PC-3 (cell line): ENCODE measurements at regions not wholly inside any gene's neighbourhood (a gene's known extent, or its start where the extent isn't known, plus 50 kb on each side); places are given as distances from the start of the nearest gene placed in this dataset.

Source experiments
- ATAC-seq: fragments of 200-7000 bp; cut with Tn5 transposase; 2 replicates; pipeline ENCODE4 v1.9.1; 2020; ENCODE audit warnings: mild to moderate bottlenecking, moderate library complexity
- BruUV-seq: library from RNA; stranded (reverse); fragments of 400-500 nt; replicated peaks from 2 replicates; lab custom pipeline; 2021; lab: Mats Ljungman, UMichigan
- CTCF ChIA-PET: fragments of 300-600 bp; sonication (Branson Sonifier 250); formaldehyde crosslinking; loops from one replicate; lab custom pipeline; 2022; ENCODE audit warnings: antibody characterized with exemption; lab: Charles Lee
- POLR2A ChIA-PET: fragments of 300-600 bp; sonication (Branson Sonifier 250); formaldehyde crosslinking; loops from one replicate; lab custom pipeline; 2022; ENCODE audit warnings: antibody characterized with exemption; ENCODE audit not compliant: unreplicated experiment; lab: Charles Lee
- DNase-seq: peaks from one replicate; pipeline ENCODE4 v3.0.0-alpha.2; 2015
- H2AFZ ChIP-seq: fragments of 300-600 bp; sonication (generic); 2 replicates; pipeline ENCODE4 v1.6.0; 2016; ENCODE audit warnings: antibody characterized with exemption, low read length
- H3F3A ChIP-seq: fragments of 300-600 bp; sonication (generic); one replicate; pipeline ENCODE4 v1.6.0; 2017; ENCODE audit warnings: antibody characterized with exemption, low read length, control low read depth, mild to moderate bottlenecking; ENCODE audit not compliant: unreplicated experiment
- H3K27ac ChIP-seq: fragments of 300-600 bp; sonication (generic); 2 replicates; pipeline ENCODE4 v1.5.1; 2016; ENCODE audit warnings: mild to moderate bottlenecking, low read length
- H3K27me3 ChIP-seq: fragments of 300-600 bp; sonication (generic); 2 replicates; pipeline ENCODE4 v1.6.1; 2016; ENCODE audit warnings: low read length, mixed read lengths
- H3K36me3 ChIP-seq: fragments of 300-600 bp; sonication (generic); 2 replicates; pipeline ENCODE4 v1.6.1; 2016; ENCODE audit warnings: low read depth, mixed run types, low read length, mixed read lengths
- H3K4me1 ChIP-seq: fragments of 300-600 bp; sonication (generic); 2 replicates; pipeline ENCODE4 v1.5.1; 2016; ENCODE audit warnings: low read length; ENCODE audit not compliant: insufficient read depth
- H3K4me2 ChIP-seq: fragments of 300-600 bp; sonication (generic); 2 replicates; pipeline ENCODE4 v1.6.0; 2016; ENCODE audit warnings: low read length
- H3K4me3 ChIP-seq: fragments of 300-600 bp; sonication (generic); 2 replicates; pipeline ENCODE4 v1.5.1; 2016; ENCODE audit warnings: mild to moderate bottlenecking, low read length, mixed read lengths
- H3K79me2 ChIP-seq: fragments of 300-600 bp; sonication (generic); 2 replicates; pipeline ENCODE4 v1.6.1; 2017; ENCODE audit warnings: low read length, mixed read lengths
- H3K9ac ChIP-seq: fragments of 300-600 bp; sonication (generic); 2 replicates; pipeline ENCODE4 v1.6.0; 2016; ENCODE audit warnings: mild to moderate bottlenecking, low read length
- H3K9me2 ChIP-seq: fragments of 300-600 bp; sonication (generic); replicated peaks from 2 replicates; pipeline ENCODE4 v1.6.1; 2016; ENCODE audit warnings: mixed run types, low read length, mixed read lengths
- H3K9me3 ChIP-seq: fragments of 300-600 bp; sonication (generic); 2 replicates; pipeline ENCODE4 v1.6.1; 2016; ENCODE audit warnings: low read length, mixed read lengths
- H4K20me1 ChIP-seq: fragments of 300-600 bp; sonication (generic); 2 replicates; pipeline ENCODE4 v1.6.1; 2016; ENCODE audit warnings: low read length, mixed read lengths
- EZH2 ChIP-seq: fragments of 300-600 bp; sonication (generic); IDR thresholded peaks from one replicate; pipeline ENCODE4 v1.6.1; 2017; ENCODE audit warnings: antibody characterized with exemption, mild to moderate bottlenecking, low read length; ENCODE audit not compliant: unreplicated experiment
- EZH2phosphoT487 ChIP-seq: fragments of 300-600 bp; sonication (generic); IDR thresholded peaks from 2 replicates; pipeline ENCODE4 v1.6.1; 2018; ENCODE audit warnings: mild to moderate bottlenecking, antibody characterized with exemption, low read length, borderline replicate concordance
- intact Hi-C: fragments of 100-400 bp; cut with micrococcal nuclease; formaldehyde crosslinking; loops from 2 replicates; pipeline ENCODE4 v1.9.0; 2023
- TF ChIP-seq, protein P1 (sequence below): fragments of 300-600 bp; sonication (generic); conservative IDR thresholded peaks from 2 replicates; pipeline ENCODE4 v1.5.1; 2017; ENCODE audit warnings: antibody characterized with exemption, low read depth, mild to moderate bottlenecking, low read length

DNA sequence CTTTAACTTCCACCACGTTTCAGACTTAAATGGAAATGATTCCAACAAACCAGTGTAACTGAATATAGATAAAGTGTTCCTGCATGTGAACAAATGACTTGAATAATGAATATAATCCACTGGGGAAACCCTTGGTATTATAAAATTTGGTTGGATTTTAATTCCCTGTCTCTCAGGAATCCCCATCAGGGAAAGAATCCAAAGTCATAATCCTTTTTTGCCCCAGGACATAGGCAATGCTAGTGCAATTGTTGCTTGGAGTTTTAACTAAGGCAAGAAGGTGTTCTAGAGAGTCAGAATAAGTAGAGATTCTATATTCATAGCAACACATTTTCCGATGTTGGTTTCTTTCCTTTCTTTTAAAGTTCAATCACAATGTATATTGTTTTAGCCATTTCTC is 1169.4 kb downstream of the GALC start:
- Histone ChIP-seq H3K9me3 (no peaks in the 10 kb centered on the region), H3K79me2 (no peaks in the 10 kb centered on the region), H3K36me3 (no peaks in the 10 kb centered on the region), H2AFZ (no peak overlapping the region), H3K4me3 (no peak overlapping the region), H3K9me2 (no peaks in the 10 kb centered on the region), H3K27me3 (no peaks in the 10 kb centered on the region), H3F3A (no peaks in the 10 kb centered on the region), H3K4me2 (no peak overlapping the region), H3K27ac (no peak overlapping the region), H4K20me1 (no peaks in the 10 kb centered on the region), H3K9ac (no peak overlapping the region), H3K4me1 (no peaks in the 10 kb centered on the region)
- POLR2A ChIA-PET: no interaction called here
- BruUV-seq: no TSS peak
- no peak for ATAC-seq
- intact Hi-C loops: no loop called here
- DNase-seq: no peak
- TF ChIP-seq, protein P1, sequence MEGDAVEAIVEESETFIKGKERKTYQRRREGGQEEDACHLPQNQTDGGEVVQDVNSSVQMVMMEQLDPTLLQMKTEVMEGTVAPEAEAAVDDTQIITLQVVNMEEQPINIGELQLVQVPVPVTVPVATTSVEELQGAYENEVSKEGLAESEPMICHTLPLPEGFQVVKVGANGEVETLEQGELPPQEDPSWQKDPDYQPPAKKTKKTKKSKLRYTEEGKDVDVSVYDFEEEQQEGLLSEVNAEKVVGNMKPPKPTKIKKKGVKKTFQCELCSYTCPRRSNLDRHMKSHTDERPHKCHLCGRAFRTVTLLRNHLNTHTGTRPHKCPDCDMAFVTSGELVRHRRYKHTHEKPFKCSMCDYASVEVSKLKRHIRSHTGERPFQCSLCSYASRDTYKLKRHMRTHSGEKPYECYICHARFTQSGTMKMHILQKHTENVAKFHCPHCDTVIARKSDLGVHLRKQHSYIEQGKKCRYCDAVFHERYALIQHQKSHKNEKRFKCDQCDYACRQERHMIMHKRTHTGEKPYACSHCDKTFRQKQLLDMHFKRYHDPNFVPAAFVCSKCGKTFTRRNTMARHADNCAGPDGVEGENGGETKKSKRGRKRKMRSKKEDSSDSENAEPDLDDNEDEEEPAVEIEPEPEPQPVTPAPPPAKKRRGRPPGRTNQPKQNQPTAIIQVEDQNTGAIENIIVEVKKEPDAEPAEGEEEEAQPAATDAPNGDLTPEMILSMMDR: no peak
- TF ChIP-seq EZH2: no peak
- TF ChIP-seq EZH2phosphoT487: no peak
- CTCF ChIA-PET: no interaction called here

DNA sequence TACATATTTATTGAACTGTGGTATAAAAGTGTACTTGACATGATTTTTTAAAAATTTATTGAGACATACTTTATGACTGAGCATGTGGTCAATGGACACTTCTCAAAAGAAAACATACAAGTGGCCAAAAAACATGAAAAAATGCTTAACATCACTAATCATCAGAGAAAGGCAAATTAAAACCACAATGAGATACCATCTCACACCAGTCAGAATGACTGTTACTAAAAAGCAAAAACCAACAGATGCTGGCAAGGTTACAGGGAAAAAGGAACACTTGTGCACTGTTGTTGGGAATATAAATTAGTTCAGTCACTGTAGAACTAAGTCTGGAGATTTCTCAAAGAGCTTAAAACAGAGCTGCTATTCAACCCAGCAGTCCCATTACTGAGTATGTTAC is 1177.6 kb downstream of the GALC start:
- ChIA-PET CTCF (no interaction called here), POLR2A (no interaction called here)
- no TSS peak for BruUV-seq
- H4K20me1 ChIP-seq: no peaks in the 10 kb centered on the region
- H3K4me2 ChIP-seq: no peak overlapping the region
- no peak for DNase-seq
- H3K79me2 ChIP-seq: no peaks in the 10 kb centered on the region
- H3K4me1 ChIP-seq: no peaks in the 10 kb centered on the region
- no peak overlapping the region for H3K4me3 ChIP-seq
- TF ChIP-seq, protein P1: no peak
- TF ChIP-seq EZH2 (no peak), EZH2phosphoT487 (no peak)
- intact Hi-C loops: no loop called here
- H3K27me3 ChIP-seq: no peaks in the 10 kb centered on the region
- H3K27ac ChIP-seq: no peak overlapping the region
- no peaks in the 10 kb centered on the region for H3F3A ChIP-seq
- H3K9me2 ChIP-seq: no peaks in the 10 kb centered on the region
- H2AFZ ChIP-seq: no peak overlapping the region
- H3K36me3 ChIP-seq: no peaks in the 10 kb centered on the region
- ATAC-seq: no peak
- no peak overlapping the region for H3K9ac ChIP-seq
- H3K9me3 ChIP-seq: 0 out of 2 replicates have a peak, but pooled peaks cover 9% of the 10 kb centered on the region

DNA sequence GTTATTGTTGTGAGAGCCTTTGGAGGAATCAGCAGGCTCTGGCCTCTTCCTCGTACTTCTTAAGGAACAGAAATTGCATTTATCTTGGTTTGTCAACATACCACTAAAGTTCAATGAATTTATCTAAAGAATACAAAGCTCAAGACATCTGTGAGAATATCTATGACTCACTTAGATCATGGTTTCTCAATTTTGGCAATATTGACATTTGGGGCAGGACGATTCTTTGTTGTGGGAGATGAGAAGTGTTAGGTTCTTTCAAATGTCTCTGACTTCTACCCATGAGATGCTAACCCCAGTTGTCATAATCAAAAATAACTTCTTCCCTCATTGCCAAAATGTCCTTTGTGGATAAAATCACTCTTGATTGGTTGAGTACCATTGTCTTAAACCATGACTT is 1190.3 kb downstream of the GALC start:
- BruUV-seq: no TSS peak
- Histone ChIP-seq H3K79me2 (no peaks in the 10 kb centered on the region), H3K9me2 (no peaks in the 10 kb centered on the region), H3K9me3 (peaks cover 21% of the 10 kb centered on the region), H3K36me3 (no peaks in the 10 kb centered on the region), H3F3A (no peaks in the 10 kb centered on the region), H2AFZ (no peak overlapping the region), H3K4me3 (no peak overlapping the region), H3K27me3 (no peaks in the 10 kb centered on the region), H3K27ac (no peak overlapping the region), H3K4me2 (no peak overlapping the region), H3K4me1 (peaks cover 5% of the 10 kb centered on the region; the same call in 1 of the 2 replicates), H4K20me1 (no peaks in the 10 kb centered on the region), H3K9ac (no peak overlapping the region)
- ATAC-seq (no peak), DNase-seq (no peak)
- intact Hi-C loops: no loop called here
- TF ChIP-seq, protein P1: no peak
- TF ChIP-seq EZH2 (no peak), EZH2phosphoT487 (no peak)
- ChIA-PET CTCF (no interaction called here), POLR2A (no interaction called here)
